Fibroblast of villous mesenchyme (primary cell): ENCODE measurements at regions not wholly inside any gene's neighbourhood (a gene's known extent, or its start where the extent isn't known, plus 50 kb on each side); places are given as distances from the start of the nearest gene placed in this dataset.
"Not testable (repeated sequence)": the region's sequence is repeated elsewhere in the genome, so short reads cannot be mapped to it uniquely, and the experiment has no call there.

Experiments used
- DNase-seq: peaks from one replicate; pipeline ENCODE4 v3.0.0-alpha.2; 2010; ENCODE audit warnings: low read depth
- H3K4me3 ChIP-seq: 2 replicates; pipeline ENCODE4 v1.5.1; 2011; ENCODE audit warnings: low read depth, mild to moderate bottlenecking, low read length
- CTCF ChIP-seq: IDR thresholded peaks from 2 replicates; pipeline ENCODE4 v1.5.1; 2012; ENCODE audit warnings: low read depth, mild to moderate bottlenecking, low read length; ENCODE audit not compliant: insufficient read depth

DNA sequence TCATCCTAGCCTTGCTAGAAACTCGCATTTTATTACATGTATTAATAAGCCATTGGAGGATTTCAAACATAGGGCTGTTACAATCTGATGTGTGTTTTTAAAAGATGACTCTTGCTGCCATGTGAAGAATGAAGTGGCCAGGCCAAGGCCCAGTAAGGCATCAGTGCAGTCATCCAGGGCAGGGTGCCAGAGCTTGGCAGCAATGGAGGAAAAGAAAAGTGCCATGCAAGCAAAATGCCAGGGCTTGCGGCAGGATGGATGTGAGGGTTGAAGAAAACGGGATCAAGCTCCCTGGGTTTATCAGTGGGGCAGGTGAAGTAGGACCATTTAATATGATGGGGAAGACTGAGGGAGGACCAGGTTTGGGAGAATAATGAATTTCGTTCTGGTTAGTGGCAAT lies 183.6 kb downstream of the MINAR1 start:
- no peak for TF ChIP-seq CTCF
- no peak overlapping the region for H3K4me3 ChIP-seq
- DNase-seq: no peak

GRCh38 chr15:79617071-79617470 lies 184.9 kb downstream of the MINAR1 start:
- no peak overlapping the region for H3K4me3 ChIP-seq
- DNase-seq: no peak
- no peak for TF ChIP-seq CTCF

- H3K4me3 ChIP-seq: no peak overlapping the region
- peak; percentile 20 for DNase-seq
- TF ChIP-seq CTCF: no peak
Measured at GRCh38 chr15:79620112-79620857, 188.1 kb downstream of the MINAR1 start.

- not testable (repeated sequence) for DNase-seq, H3K4me3 ChIP-seq
Measured at GRCh38 chr15:79621805-79622204, 189.7 kb downstream of the MINAR1 start.

DNA sequence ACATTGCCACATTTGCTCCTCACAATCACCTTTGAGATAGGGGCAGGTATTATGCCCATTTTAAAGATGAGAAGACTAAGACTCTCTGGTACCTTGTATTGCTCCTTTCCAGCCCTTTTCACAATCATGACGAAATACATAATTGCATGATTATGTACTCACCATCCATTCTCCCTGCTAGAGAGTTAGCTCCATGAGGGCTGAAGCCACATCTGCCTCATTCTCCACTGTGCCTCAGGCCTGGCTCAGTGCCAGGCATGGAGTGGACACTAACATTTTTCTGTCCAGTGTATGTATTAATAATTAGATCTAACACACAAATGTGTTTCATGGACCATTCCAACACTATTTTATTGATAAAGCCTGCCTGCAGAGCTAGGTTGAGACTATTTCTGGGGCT lies 191.4 kb downstream of the MINAR1 start:
- DNase-seq: no peak
- no peak overlapping the region for H3K4me3 ChIP-seq
- no peak for TF ChIP-seq CTCF

GRCh38 chr15:79629687-79630086 lies 197.6 kb downstream of the MINAR1 start:
- TF ChIP-seq CTCF: no peak
- H3K4me3 ChIP-seq: no peak overlapping the region
- DNase-seq: peak; percentile 39

- DNase-seq: no peak
- no peak overlapping the region for H3K4me3 ChIP-seq
- no peak for TF ChIP-seq CTCF
Measured at GRCh38 chr15:79632457-79632856, 200.3 kb downstream of the MINAR1 start.
